HepG2 (cell line): ENCODE measurements at regions not wholly inside any gene's neighbourhood (a gene's known extent, or its start where the extent isn't known, plus 50 kb on each side); places are given as distances from the start of the nearest gene placed in this dataset.

Source experiments
- ATAC-seq: fragments of 200-7000 bp; cut with Tn5 transposase; 3 replicates; pipeline ENCODE4 v1.9.1; 2020; ENCODE audit warnings: mild to moderate bottlenecking, moderate library complexity
- BruUV-seq: library from RNA; stranded (reverse); fragments of 400-500 nt; replicated peaks from 2 replicates; lab custom pipeline; 2021; lab: Mats Ljungman, UMichigan
- CTCF ChIA-PET: fragments of 300-600 bp; formaldehyde crosslinking; extraction: SDS; loops from one replicate; lab custom pipeline; 2021; ENCODE audit warnings: low total read pairs, inconsistent platforms, low intra/inter-chr PET ratio; lab: Yijun Ruan, JAX
- POLR2A ChIA-PET: fragments of 350-600 bp; sonication (Branson Sonifier 250); formaldehyde crosslinking; loops from one replicate; lab custom pipeline; 2020; ENCODE audit warnings: antibody characterized with exemption, inconsistent platforms; lab: Yijun Ruan, JAX
- DNase-seq: peaks from one replicate; pipeline ENCODE4 v3.0.0-alpha.2; 2015; ENCODE audit warnings: low spot score
- FAIRE-seq: peaks from 3 replicates; lab custom pipeline; 2011; peaks lifted over from hg19 to GRCh38; lab: Jason Lieb, UNC
- H2AFZ ChIP-seq: one replicate; pipeline ENCODE4 v1.6.1; 2011; ENCODE audit warnings: low read length, inconsistent platforms
- H3K27ac ChIP-seq: fragments of 300-600 bp; 3 replicates; pipeline ENCODE4 v1.8.0; 2011; ENCODE audit warnings: mixed run types, mild to moderate bottlenecking, mixed read lengths, low read length, inconsistent platforms; ENCODE audit not compliant: insufficient read depth; ENCODE audit errors: extremely low read length
- H3K27me3 ChIP-seq, 2 experiments: fragments of 200-600 bp in 1 of 2; 2 replicates in 1 of 2; 3 replicates in 1 of 2; pipeline versions ENCODE4 v1.6.0 to v1.8.0; 2011; ENCODE audit warnings: low read length in 2 of 2, mild to moderate bottlenecking in 2 of 2, moderate library complexity in 2 of 2, inconsistent platforms in 1 of 2; ENCODE audit not compliant: insufficient read depth in 2 of 2, control insufficient read depth in 1 of 2
- H3K36me3 ChIP-seq, 2 experiments: fragments of 200-600 bp in 1 of 2; replicated peaks in 1 of 2; 2 replicates in 1 of 2; 3 replicates in 1 of 2; pipeline versions ENCODE4 v1.5.1 to v1.8.0; 2011; ENCODE audit warnings: low read length in 2 of 2, inconsistent platforms in 1 of 2; ENCODE audit not compliant: insufficient read depth in 2 of 2, control insufficient read depth in 1 of 2
- H3K4me1 ChIP-seq: 2 replicates; pipeline ENCODE4 v1.5.1; 2012; ENCODE audit warnings: low read length, inconsistent platforms; ENCODE audit not compliant: insufficient read depth
- H3K4me2 ChIP-seq: 2 replicates; pipeline ENCODE4 v1.6.0; 2011; ENCODE audit warnings: low read depth, low read length, inconsistent platforms
- H3K4me3 ChIP-seq, 3 experiments: fragments of 200-600 bp in 1 of 3; sonication (generic), shearing (Covaris generic) in 1 of 3; replicated peaks in 1 of 3; 2 replicates each; pipeline ENCODE4 v1.5.1; 2011 to 2016; ENCODE audit warnings: low read length in 3 of 3, inconsistent platforms in 2 of 3, low read depth in 2 of 3, mild to moderate bottlenecking in 2 of 3, control low read depth in 1 of 3, mixed read lengths in 1 of 3; ENCODE audit not compliant: insufficient read depth in 1 of 3
- H3K79me2 ChIP-seq: one replicate; pipeline ENCODE4 v1.6.1; 2011; ENCODE audit warnings: low read length, inconsistent platforms; ENCODE audit not compliant: insufficient read depth
- H3K9ac ChIP-seq: 2 replicates; pipeline ENCODE4 v1.6.0; 2011; ENCODE audit warnings: mild to moderate bottlenecking, low read depth, low read length, inconsistent platforms; ENCODE audit not compliant: insufficient read depth
- H3K9me3 ChIP-seq: 2 replicates; pipeline ENCODE4 v1.5.1; 2012; ENCODE audit warnings: mild to moderate bottlenecking, low read length
- H4K20me1 ChIP-seq: 2 replicates; pipeline ENCODE4 v1.6.0; 2011; ENCODE audit warnings: inconsistent platforms, mild to moderate bottlenecking, low read length, moderate library complexity; ENCODE audit not compliant: insufficient read depth
- AKAP8 ChIP-seq: sonication (generic); formaldehyde crosslinking; IDR thresholded peaks from 2 replicates; pipeline ENCODE4 v1.5.1; 2020; ENCODE audit warnings: mild to moderate bottlenecking, missing genetic modification reagents
- ARID5B ChIP-seq: IDR thresholded peaks from 2 replicates; pipeline ENCODE4 v1.4.0; 2020; ENCODE audit warnings: mild to moderate bottlenecking, missing genetic modification reagents
- BCL6 ChIP-seq: IDR thresholded peaks from 2 replicates; pipeline ENCODE4 v1.6.1; 2016; ENCODE audit warnings: missing genetic modification reagents, missing compliant biosample characterization
- CBX5 ChIP-seq: sonication (generic); formaldehyde crosslinking; IDR thresholded peaks from 2 replicates; pipeline ENCODE4 v1.4.0; 2020; ENCODE audit warnings: missing genetic modification reagents, borderline replicate concordance
- CEBPB ChIP-seq: IDR thresholded peaks from 2 replicates; pipeline ENCODE4 v1.6.1; 2011; ENCODE audit warnings: low read depth, low read length, improper control_type of control experiment, borderline replicate concordance
- CEBPG ChIP-seq: IDR thresholded peaks from 2 replicates; pipeline ENCODE4 v1.6.1; 2016
- CREB1 ChIP-seq, 2 experiments: fragments of 450-650 bp in 1 of 2; IDR thresholded peaks; 2 replicates each; pipeline ENCODE4 v1.6.1; 2016 to 2017; ENCODE audit warnings: control low read depth in 1 of 2, mild to moderate bottlenecking in 1 of 2, missing compliant biosample characterization in 1 of 2, missing genetic modification characterization in 1 of 2
- FOXA1 ChIP-seq, 2 experiments: fragments of 450-650 bp in 1 of 2; sonication (generic) in 1 of 2; formaldehyde crosslinking in 1 of 2; IDR thresholded peaks; 2 replicates each; pipeline versions ENCODE4 v1.4.0 to v1.6.1; 2016 to 2020; ENCODE audit warnings: missing genetic modification reagents in 1 of 2
- FOXK1 ChIP-seq: sonication (generic); formaldehyde crosslinking; IDR thresholded peaks from 2 replicates; pipeline ENCODE4 v1.4.0; 2020; ENCODE audit warnings: low read depth, missing genetic modification reagents, borderline replicate concordance
- GATAD2A ChIP-seq: IDR thresholded peaks from 2 replicates; pipeline ENCODE4 v1.6.1; 2016
- HNF4A ChIP-seq: sonication (generic); formaldehyde crosslinking; IDR thresholded peaks from 2 replicates; pipeline ENCODE4 v1.4.0; 2020; ENCODE audit warnings: missing genetic modification reagents
- NCOA2 ChIP-seq: sonication (generic); formaldehyde crosslinking; IDR thresholded peaks from 2 replicates; pipeline ENCODE4 v1.8.0; 2022; ENCODE audit warnings: inconsistent platforms
- SOX6 ChIP-seq, 2 experiments: fragments of 450-650 bp in 1 of 2; sonication (generic) in 1 of 2; formaldehyde crosslinking in 1 of 2; IDR thresholded peaks; 2 replicates each; pipeline versions ENCODE4 v1.4.0 to v1.6.1; 2017 to 2020; ENCODE audit warnings: antibody characterized with exemption in 1 of 2, mild to moderate bottlenecking in 1 of 2, missing genetic modification reagents in 1 of 2
- WGBS: methylation state at CpG from one replicate; pipeline ENCODE4 v1.1.6; 2017; ENCODE audit warnings: low lambda C conversion rate; 5-methylcytosine and 5-hydroxymethylcytosine counted together
- in situ Hi-C: cut with HindIII; loops from 2 replicates; pipeline ENCODE4 v1.10.0; 2017; ENCODE audit warnings: low pct_unique_long_range_greater_than_20kb; ENCODE audit not compliant: extremely low pct_ligation_motif_present
- intact Hi-C: fragments of 100-400 bp; cut with micrococcal nuclease; formaldehyde crosslinking; loops from one replicate; pipeline ENCODE4 v1.10.0; 2022; ENCODE audit not compliant: unreplicated experiment
- TF ChIP-seq, protein P1 (sequence below), 2 experiments: fragments of 450-650 bp in 1 of 2; sonication (generic) in 1 of 2; formaldehyde crosslinking; IDR thresholded peaks; 2 replicates each; pipeline versions ENCODE4 v1.5.0 to v1.8.0; 2020 to 2022; ENCODE audit warnings: mild to moderate bottlenecking in 1 of 2, missing genetic modification reagents in 1 of 2

- no peaks in the 10 kb centered on the region for H3K9me3 ChIP-seq
- H3K9ac ChIP-seq, result no peak overlapping the region
- H3K79me2 ChIP-seq, result no peaks in the 10 kb centered on the region
- H3K4me2 ChIP-seq, result no peak overlapping the region
- H3K36me3 ChIP-seq, result no peaks in the 10 kb centered on the region
- H3K27ac ChIP-seq, result no peak overlapping the region
- no peaks in the 10 kb centered on the region for H3K27me3 ChIP-seq
- FAIRE-seq, result no peak
- 85% methylated on average over 6 of the region's 6 CpGs for whole genome bisulfite sequencing
- no peak for ATAC-seq
- in situ Hi-C loops (no loop called here), intact Hi-C loops (no loop called here)
- CTCF ChIA-PET, result no interaction called here
- TF ChIP-seq HNF4A (CRISPR knock-in tag), result 0 out of 2 replicates have a peak, but pooled peaks have one; percentile 18
- TF ChIP-seq CEBPB, result peak; percentile 72
- no peak for TF ChIP-seq CBX5 (CRISPR knock-in tag)
- 0 out of 2 replicates have a peak, but pooled peaks have one; percentile 12 for TF ChIP-seq NCOA2
- TF ChIP-seq CREB1 (IDR thresholded peaks at IDR 0.05), result no peak
- peak; percentile 29; the same call in 1 of the 2 replicates for TF ChIP-seq CREB1 (CRISPR knock-in tag; IDR thresholded peaks at IDR 0.05)
- no peak for TF ChIP-seq AKAP8 (CRISPR knock-in tag)
- TF ChIP-seq ARID5B, result peak; percentile 42; the same call in 1 of the 2 replicates
- no peak for TF ChIP-seq SOX6 (IDR thresholded peaks at IDR 0.05)
- peak; percentile 51; the same call in 1 of the 2 replicates for TF ChIP-seq SOX6 (CRISPR knock-in tag; IDR thresholded peaks at IDR 0.05)
- TF ChIP-seq, protein P1, sequence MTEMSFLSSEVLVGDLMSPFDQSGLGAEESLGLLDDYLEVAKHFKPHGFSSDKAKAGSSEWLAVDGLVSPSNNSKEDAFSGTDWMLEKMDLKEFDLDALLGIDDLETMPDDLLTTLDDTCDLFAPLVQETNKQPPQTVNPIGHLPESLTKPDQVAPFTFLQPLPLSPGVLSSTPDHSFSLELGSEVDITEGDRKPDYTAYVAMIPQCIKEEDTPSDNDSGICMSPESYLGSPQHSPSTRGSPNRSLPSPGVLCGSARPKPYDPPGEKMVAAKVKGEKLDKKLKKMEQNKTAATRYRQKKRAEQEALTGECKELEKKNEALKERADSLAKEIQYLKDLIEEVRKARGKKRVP (CRISPR knock-in tag; IDR thresholded peaks at IDR 0.05), result peak in 1 of 2 experiments; percentile 55; a peak in 1 of 4 replicates
- 0 out of 2 replicates have a peak, but pooled peaks have one; percentile 27 for TF ChIP-seq FOXK1
- 0 out of 2 replicates have a peak, but pooled peaks have one; percentile 13 for TF ChIP-seq BCL6
- peak; percentile 63 for TF ChIP-seq CEBPG (CRISPR knock-in tag)
- TF ChIP-seq GATAD2A (CRISPR knock-in tag), result peak; percentile 53; the same call in 1 of the 2 replicates
- no peak for TF ChIP-seq FOXA1 (IDR thresholded peaks at IDR 0.05)
- TF ChIP-seq FOXA1 (CRISPR knock-in tag; IDR thresholded peaks at IDR 0.05), result no peak
- POLR2A ChIA-PET, result no interaction called here
- peaks cover 27% of the 10 kb centered on the region for H3K4me1 ChIP-seq
- H2AFZ ChIP-seq, result no peak overlapping the region
- no peaks in the 10 kb centered on the region for H4K20me1 ChIP-seq
- no peak for DNase-seq
- H3K4me3 ChIP-seq, result no peak overlapping the region
- no TSS peak for BruUV-seq
These were observed 100.0 kb upstream of the TRIM24 start for GRCh38 chr7:138359870-138360559.
